Liver (tissue), 8 donors: ENCODE measurements at regions not wholly inside any gene's neighbourhood (a gene's known extent, or its start where the extent isn't known, plus 50 kb on each side); places are given as distances from the start of the nearest gene placed in this dataset.

Source experiments
- DNase-seq: peaks from one replicate; pipeline ENCODE4 v3.0.0-alpha.2; 2017; ENCODE audit warnings: low spot score
- H3K27ac ChIP-seq, 2 donors: one replicate each; pipeline ENCODE4 v1.7.0; 2013; ENCODE audit warnings: inconsistent platforms in 2 of 2, low read length in 2 of 2, control low read depth in 1 of 2, low read depth in 1 of 2, mild to moderate bottlenecking in 1 of 2
- H3K27me3 ChIP-seq, 4 donors: one replicate each; pipeline versions ENCODE4 v1.6.1 to v1.7.0; 2013; ENCODE audit warnings: low read length in 3 of 4, inconsistent platforms in 1 of 4, mild to moderate bottlenecking in 1 of 4, moderate library complexity in 1 of 4; ENCODE audit not compliant: control insufficient read depth in 4 of 4, insufficient read depth in 4 of 4
- H3K36me3 ChIP-seq, 4 donors: one replicate each; pipeline versions ENCODE4 v1.6.1 to v1.7.0; 2013; ENCODE audit warnings: low read length in 3 of 4, mild to moderate bottlenecking in 3 of 4, low read depth in 1 of 4, moderate library complexity in 1 of 4; ENCODE audit not compliant: control insufficient read depth in 4 of 4, insufficient read depth in 3 of 4
- H3K4me1 ChIP-seq, 4 donors: one replicate each; pipeline versions ENCODE4 v1.6.1 to v1.7.0; 2013; ENCODE audit warnings: low read length in 3 of 4, mild to moderate bottlenecking in 3 of 4, moderate library complexity in 1 of 4; ENCODE audit not compliant: control insufficient read depth in 4 of 4, insufficient read depth in 4 of 4
- H3K4me3 ChIP-seq, 3 donors: one replicate each; pipeline versions ENCODE4 v1.6.1 to v1.7.0; 2013; ENCODE audit warnings: low read length in 3 of 3, control low read depth in 1 of 3, low read depth in 1 of 3, mild to moderate bottlenecking in 1 of 3
- H3K9ac ChIP-seq, 2 donors: one replicate each; pipeline ENCODE4 v1.7.0; 2013; ENCODE audit warnings: low read length in 2 of 2, mild to moderate bottlenecking in 2 of 2, moderate library complexity in 2 of 2, control low read depth in 1 of 2, low read depth in 1 of 2
- H3K9me3 ChIP-seq, 4 donors: one replicate each; pipeline versions ENCODE4 v1.6.1 to v1.7.0; 2013; ENCODE audit warnings: low read length in 3 of 4; ENCODE audit not compliant: control insufficient read depth in 4 of 4
- EGR1 ChIP-seq, 2 donors: IDR thresholded peaks; 2 replicates each; pipeline ENCODE4 v1.6.1; 2016 to 2018; ENCODE audit warnings: antibody characterized with exemption in 2 of 2, low read depth in 2 of 2
- FOXA1 ChIP-seq: IDR thresholded peaks from 2 replicates; pipeline ENCODE4 v1.6.1; 2016; ENCODE audit warnings: antibody characterized with exemption
- FOXA2 ChIP-seq: IDR thresholded peaks from 2 replicates; pipeline ENCODE4 v1.6.1; 2016; ENCODE audit warnings: antibody characterized with exemption
- GABPA ChIP-seq, 2 donors: IDR thresholded peaks in 1 of 2; conservative IDR thresholded peaks in 1 of 2; 2 replicates each; pipeline ENCODE4 v1.6.1; 2016; ENCODE audit warnings: antibody characterized with exemption in 2 of 2, mild to moderate bottlenecking in 1 of 2, moderate library complexity in 1 of 2
- HNF4A ChIP-seq, 2 donors: conservative IDR thresholded peaks; 2 replicates each; pipeline ENCODE4 v1.6.1; 2016; ENCODE audit warnings: antibody characterized with exemption in 2 of 2, mild to moderate bottlenecking in 2 of 2
- JUND ChIP-seq, 2 donors: IDR thresholded peaks; 2 replicates each; pipeline ENCODE4 v1.6.1; 2016; ENCODE audit warnings: antibody characterized with exemption in 2 of 2
- NR2F2 ChIP-seq: IDR thresholded peaks from 2 replicates; pipeline ENCODE4 v1.6.1; 2016; ENCODE audit warnings: antibody characterized with exemption
- RAD21 ChIP-seq, 2 donors: IDR thresholded peaks; 2 replicates each; pipeline ENCODE4 v1.6.1; 2016; ENCODE audit warnings: antibody characterized with exemption in 2 of 2, mild to moderate bottlenecking in 2 of 2
- RXRA ChIP-seq, 2 donors: IDR thresholded peaks; 2 replicates each; pipeline ENCODE4 v1.6.1; 2017 to 2018; ENCODE audit warnings: antibody characterized with exemption in 2 of 2, mild to moderate bottlenecking in 1 of 2
- SP1 ChIP-seq: IDR thresholded peaks from 2 replicates; pipeline ENCODE4 v1.6.1; 2018; ENCODE audit warnings: antibody characterized with exemption, mild to moderate bottlenecking
- YY1 ChIP-seq: IDR thresholded peaks from 2 replicates; pipeline ENCODE4 v1.6.1; 2016; ENCODE audit warnings: antibody characterized with exemption, mild to moderate bottlenecking
- WGBS: extraction: QIAGEN DNeasy Blood & Tissue Kit; methylation state at CpG from one replicate; pipeline ENCODE4 v1.1.7; 2013; 5-methylcytosine and 5-hydroxymethylcytosine counted together
- TF ChIP-seq, protein P1 (sequence below): IDR thresholded peaks from 2 replicates; pipeline ENCODE4 v1.6.1; 2016; ENCODE audit warnings: antibody characterized with exemption, mild to moderate bottlenecking
- TF ChIP-seq, protein P2 (sequence below): fragments of 150-350 bp; IDR thresholded peaks from 2 replicates; pipeline ENCODE4 v1.5.1; 2017; ENCODE audit warnings: improper control_type of control experiment, low read depth, low read length; ENCODE audit not compliant: missing input control
- TF ChIP-seq, protein P3 (sequence below): IDR thresholded peaks from 2 replicates; pipeline ENCODE4 v1.6.1; 2016; ENCODE audit warnings: antibody characterized with exemption
- TF ChIP-seq, protein P4 (sequence below): IDR thresholded peaks from 2 replicates; pipeline ENCODE4 v1.6.1; 2016; ENCODE audit warnings: antibody characterized with exemption
- donor health status: healthy.
- donor health status: healthy.
- donor health status: healthy.
- donor health status: healthy.
- donor health status: healthy.

DNA sequence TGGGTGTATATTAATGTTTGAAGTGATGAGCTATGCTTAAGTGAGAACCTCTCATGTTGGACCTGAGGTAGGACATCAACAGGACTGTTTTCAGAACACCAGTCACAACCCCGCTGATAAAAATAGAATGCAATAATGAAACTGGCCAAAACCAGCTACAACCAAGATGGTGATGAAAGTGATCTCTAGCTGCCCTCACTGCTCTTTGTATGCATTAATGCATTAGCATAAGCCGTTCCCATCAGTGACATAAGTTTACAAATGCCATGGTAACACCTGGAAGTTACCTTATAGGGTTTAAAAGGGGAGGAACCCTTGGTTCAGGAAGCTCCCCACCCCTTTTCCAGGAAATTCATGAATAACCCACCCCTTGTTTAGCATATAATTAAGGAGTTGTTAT is 672.5 kb upstream of the EEF2KMT start:
- WGBS = 83% methylated on average over 2 of the region's 2 CpGs
- Histone ChIP-seq H3K27me3 (peaks cover 0 to 9% (median 1%) of the 10 kb centered on the region in 4 donors), H3K27ac (no peak overlapping the region), H3K36me3 (no peaks in the 10 kb centered on the region), H3K9me3 (peaks cover 0 to 3% (median 1%) of the 10 kb centered on the region in 4 donors), H3K4me1 (no peaks in the 10 kb centered on the region), H3K9ac (no peak overlapping the region), H3K4me3 (no peak overlapping the region)
- TF ChIP-seq, protein P1, sequence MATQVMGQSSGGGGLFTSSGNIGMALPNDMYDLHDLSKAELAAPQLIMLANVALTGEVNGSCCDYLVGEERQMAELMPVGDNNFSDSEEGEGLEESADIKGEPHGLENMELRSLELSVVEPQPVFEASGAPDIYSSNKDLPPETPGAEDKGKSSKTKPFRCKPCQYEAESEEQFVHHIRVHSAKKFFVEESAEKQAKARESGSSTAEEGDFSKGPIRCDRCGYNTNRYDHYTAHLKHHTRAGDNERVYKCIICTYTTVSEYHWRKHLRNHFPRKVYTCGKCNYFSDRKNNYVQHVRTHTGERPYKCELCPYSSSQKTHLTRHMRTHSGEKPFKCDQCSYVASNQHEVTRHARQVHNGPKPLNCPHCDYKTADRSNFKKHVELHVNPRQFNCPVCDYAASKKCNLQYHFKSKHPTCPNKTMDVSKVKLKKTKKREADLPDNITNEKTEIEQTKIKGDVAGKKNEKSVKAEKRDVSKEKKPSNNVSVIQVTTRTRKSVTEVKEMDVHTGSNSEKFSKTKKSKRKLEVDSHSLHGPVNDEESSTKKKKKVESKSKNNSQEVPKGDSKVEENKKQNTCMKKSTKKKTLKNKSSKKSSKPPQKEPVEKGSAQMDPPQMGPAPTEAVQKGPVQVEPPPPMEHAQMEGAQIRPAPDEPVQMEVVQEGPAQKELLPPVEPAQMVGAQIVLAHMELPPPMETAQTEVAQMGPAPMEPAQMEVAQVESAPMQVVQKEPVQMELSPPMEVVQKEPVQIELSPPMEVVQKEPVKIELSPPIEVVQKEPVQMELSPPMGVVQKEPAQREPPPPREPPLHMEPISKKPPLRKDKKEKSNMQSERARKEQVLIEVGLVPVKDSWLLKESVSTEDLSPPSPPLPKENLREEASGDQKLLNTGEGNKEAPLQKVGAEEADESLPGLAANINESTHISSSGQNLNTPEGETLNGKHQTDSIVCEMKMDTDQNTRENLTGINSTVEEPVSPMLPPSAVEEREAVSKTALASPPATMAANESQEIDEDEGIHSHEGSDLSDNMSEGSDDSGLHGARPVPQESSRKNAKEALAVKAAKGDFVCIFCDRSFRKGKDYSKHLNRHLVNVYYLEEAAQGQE = no peak
- TF ChIP-seq HNF4A (conservative IDR thresholded peaks at IDR 0.05) (no peak), YY1 (no peak), NR2F2 (no peak), FOXA2 (no peak), RAD21 (IDR thresholded peaks at IDR 0.05) (no peak), JUND (IDR thresholded peaks at IDR 0.05) (no peak), FOXA1 (no peak), GABPA (IDR thresholded peaks at IDR 0.05 in 1 of 2, conservative IDR thresholded peaks at IDR 0.05 in 1 of 2) (no peak), SP1 (no peak), EGR1 (IDR thresholded peaks at IDR 0.05; ENCODE audit: low read depth in 2 of 2) (no peak), RXRA (IDR thresholded peaks at IDR 0.05) (no peak)
- TF ChIP-seq, protein P2, sequence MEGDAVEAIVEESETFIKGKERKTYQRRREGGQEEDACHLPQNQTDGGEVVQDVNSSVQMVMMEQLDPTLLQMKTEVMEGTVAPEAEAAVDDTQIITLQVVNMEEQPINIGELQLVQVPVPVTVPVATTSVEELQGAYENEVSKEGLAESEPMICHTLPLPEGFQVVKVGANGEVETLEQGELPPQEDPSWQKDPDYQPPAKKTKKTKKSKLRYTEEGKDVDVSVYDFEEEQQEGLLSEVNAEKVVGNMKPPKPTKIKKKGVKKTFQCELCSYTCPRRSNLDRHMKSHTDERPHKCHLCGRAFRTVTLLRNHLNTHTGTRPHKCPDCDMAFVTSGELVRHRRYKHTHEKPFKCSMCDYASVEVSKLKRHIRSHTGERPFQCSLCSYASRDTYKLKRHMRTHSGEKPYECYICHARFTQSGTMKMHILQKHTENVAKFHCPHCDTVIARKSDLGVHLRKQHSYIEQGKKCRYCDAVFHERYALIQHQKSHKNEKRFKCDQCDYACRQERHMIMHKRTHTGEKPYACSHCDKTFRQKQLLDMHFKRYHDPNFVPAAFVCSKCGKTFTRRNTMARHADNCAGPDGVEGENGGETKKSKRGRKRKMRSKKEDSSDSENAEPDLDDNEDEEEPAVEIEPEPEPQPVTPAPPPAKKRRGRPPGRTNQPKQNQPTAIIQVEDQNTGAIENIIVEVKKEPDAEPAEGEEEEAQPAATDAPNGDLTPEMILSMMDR = no peak
- TF ChIP-seq, protein P3, sequence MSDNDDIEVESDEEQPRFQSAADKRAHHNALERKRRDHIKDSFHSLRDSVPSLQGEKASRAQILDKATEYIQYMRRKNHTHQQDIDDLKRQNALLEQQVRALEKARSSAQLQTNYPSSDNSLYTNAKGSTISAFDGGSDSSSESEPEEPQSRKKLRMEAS = no peak
- TF ChIP-seq, protein P4, sequence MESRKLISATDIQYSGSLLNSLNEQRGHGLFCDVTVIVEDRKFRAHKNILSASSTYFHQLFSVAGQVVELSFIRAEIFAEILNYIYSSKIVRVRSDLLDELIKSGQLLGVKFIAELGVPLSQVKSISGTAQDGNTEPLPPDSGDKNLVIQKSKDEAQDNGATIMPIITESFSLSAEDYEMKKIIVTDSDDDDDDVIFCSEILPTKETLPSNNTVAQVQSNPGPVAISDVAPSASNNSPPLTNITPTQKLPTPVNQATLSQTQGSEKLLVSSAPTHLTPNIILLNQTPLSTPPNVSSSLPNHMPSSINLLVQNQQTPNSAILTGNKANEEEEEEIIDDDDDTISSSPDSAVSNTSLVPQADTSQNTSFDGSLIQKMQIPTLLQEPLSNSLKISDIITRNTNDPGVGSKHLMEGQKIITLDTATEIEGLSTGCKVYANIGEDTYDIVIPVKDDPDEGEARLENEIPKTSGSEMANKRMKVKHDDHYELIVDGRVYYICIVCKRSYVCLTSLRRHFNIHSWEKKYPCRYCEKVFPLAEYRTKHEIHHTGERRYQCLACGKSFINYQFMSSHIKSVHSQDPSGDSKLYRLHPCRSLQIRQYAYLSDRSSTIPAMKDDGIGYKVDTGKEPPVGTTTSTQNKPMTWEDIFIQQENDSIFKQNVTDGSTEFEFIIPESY = no peak
- DNase-seq = no peak

DNA sequence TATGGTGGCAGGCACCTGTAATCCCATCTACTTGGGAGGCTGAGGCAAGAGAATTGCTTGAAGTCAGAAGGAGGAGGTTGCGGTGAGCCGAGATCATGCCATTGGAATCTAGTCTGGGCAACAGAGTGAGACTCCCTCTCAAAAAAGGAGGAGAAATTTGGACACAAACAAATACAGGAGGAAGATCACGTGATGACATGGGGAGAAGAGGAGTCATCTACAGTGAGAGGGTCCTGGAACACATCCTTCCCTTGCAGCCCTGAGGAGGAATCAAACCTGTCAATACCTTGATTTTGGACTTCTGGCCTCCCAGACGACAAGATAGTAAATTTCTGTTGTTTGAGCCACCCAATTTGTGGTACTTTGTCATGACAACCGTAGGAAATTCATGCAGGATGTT is 671.9 kb upstream of the EEF2KMT start:
- H3K9ac ChIP-seq = no peak overlapping the region
- H3K4me3 ChIP-seq = no peak overlapping the region
- peaks cover 0 to 3% (median 1%) of the 10 kb centered on the region in 4 donors for H3K9me3 ChIP-seq
- DNase-seq = no peak
- no peak for TF ChIP-seq RAD21 (IDR thresholded peaks at IDR 0.05)
- no peak overlapping the region for H3K27ac ChIP-seq
- peaks cover 0 to 9% (median 1%) of the 10 kb centered on the region in 4 donors for H3K27me3 ChIP-seq
- 70% methylated on average over 5 of the region's 5 CpGs for WGBS
- no peaks in the 10 kb centered on the region for H3K36me3 ChIP-seq
- no peaks in the 10 kb centered on the region for H3K4me1 ChIP-seq
